BLaER1 treated with 17β-estradiol and CSF1 and Interleukin-3, amounts not matched to agents 10 nM and 100 nM (cell line): ENCODE measurements at regions not wholly inside any gene's neighbourhood (a gene's known extent, or its start where the extent isn't known, plus 50 kb on each side); places are given as distances from the start of the nearest gene placed in this dataset.

Experiments
- H3K27ac ChIP-seq, 11 experiments: shearing (Covaris generic); formaldehyde crosslinking; 2 replicates each; pipeline ENCODE4 v1.8.1; 2022
- H3K27me3 ChIP-seq, 11 experiments: shearing (Covaris generic); formaldehyde crosslinking; 2 replicates each; pipeline ENCODE4 v1.8.1; 2022
- H3K36me3 ChIP-seq, 11 experiments: shearing (Covaris generic); formaldehyde crosslinking; 2 replicates each; pipeline ENCODE4 v1.8.1; 2022
- H3K4me1 ChIP-seq, 10 experiments: shearing (Covaris generic); formaldehyde crosslinking; 2 replicates each; pipeline ENCODE4 v1.8.1; 2022
- H3K4me2 ChIP-seq, 11 experiments: shearing (Covaris generic); formaldehyde crosslinking; 2 replicates each; pipeline ENCODE4 v1.8.1; 2022
- H3K4me3 ChIP-seq, 10 experiments: shearing (Covaris generic); formaldehyde crosslinking; 2 replicates each; pipeline ENCODE4 v1.8.1; 2022
- H3K9ac ChIP-seq, 11 experiments: shearing (Covaris generic); formaldehyde crosslinking; 2 replicates each; pipeline ENCODE4 v1.8.1; 2022
- H3K9me3 ChIP-seq, 11 experiments: shearing (Covaris generic); formaldehyde crosslinking; replicated peaks in 1 of 11; 2 replicates each; pipeline ENCODE4 v1.8.1; 2022
- H4K20me1 ChIP-seq, 11 experiments: shearing (Covaris generic); formaldehyde crosslinking; 2 replicates each; pipeline ENCODE4 v1.8.1; 2022
- Cebpa-rat ChIP-seq, 11 experiments: shearing (Covaris generic); IDR thresholded peaks; 2 replicates each; pipeline ENCODE4 v1.8.1; 2022

- Histone ChIP-seq H3K27me3 (no peaks in the 10 kb centered on the region), H3K4me2 (no peak overlapping the region), H3K27ac (no peak overlapping the region), H4K20me1 (no peaks in the 10 kb centered on the region), H3K9ac (no peak overlapping the region), H3K36me3 (no peaks in the 10 kb centered on the region), H3K9me3 (no peaks in the 10 kb centered on the region), H3K4me3 (no peak overlapping the region), H3K4me1 (peaks cover 14 to 25% (median 18%) of the 10 kb centered on the region in 10 experiments)
- TF ChIP-seq Cebpa-rat (IDR thresholded peaks at IDR 0.05), result no peak
These were observed 233.5 kb upstream of the KHDRBS2 start for GRCh38 chr6:62519574-62519973.

- TF ChIP-seq Cebpa-rat (IDR thresholded peaks at IDR 0.05), result no peak
- H3K9ac ChIP-seq, result peak overlapping the region in 5 of 11 experiments; percentile 4 to 56 (median 43); a peak in 8 of 22 replicates
- H3K4me1 ChIP-seq, result peaks cover 14 to 25% (median 18%) of the 10 kb centered on the region in 10 experiments
- no peaks in the 10 kb centered on the region for H3K36me3 ChIP-seq
- peak overlapping the region; percentile 54 to 92 (median 70) for H3K4me2 ChIP-seq
- H3K4me3 ChIP-seq, result peak overlapping the region in 2 of 10 experiments; percentile 37 to 44; a peak in 3 of 20 replicates
- H3K27ac ChIP-seq, result peak overlapping the region in 6 of 11 experiments; percentile 3 to 52 (median 26); a peak in 6 of 22 replicates
- H3K27me3 ChIP-seq, result no peaks in the 10 kb centered on the region
- no peaks in the 10 kb centered on the region for H4K20me1 ChIP-seq
- H3K9me3 ChIP-seq, result no peaks in the 10 kb centered on the region
These were observed 230.5 kb upstream of the KHDRBS2 start for GRCh38 chr6:62516291-62517141.

- Histone ChIP-seq H3K4me2 (no peak overlapping the region), H3K4me3 (no peak overlapping the region), H3K4me1 (no peaks in the 10 kb centered on the region), H3K9me3 (peaks cover 0 to 13% (median 0%) of the 10 kb centered on the region in 11 experiments; a peak in 5 of 22 replicates), H3K36me3 (no peaks in the 10 kb centered on the region), H3K27me3 (no peaks in the 10 kb centered on the region), H3K27ac (no peak overlapping the region), H3K9ac (no peak overlapping the region), H4K20me1 (no peaks in the 10 kb centered on the region)
- no peak for TF ChIP-seq Cebpa-rat (IDR thresholded peaks at IDR 0.05)
These were observed 206.3 kb upstream of the KHDRBS2 start for GRCh38 chr6:62492192-62492822.

- no peaks in the 10 kb centered on the region for H3K9me3 ChIP-seq
- no peaks in the 10 kb centered on the region for H3K36me3 ChIP-seq
- H4K20me1 ChIP-seq, result no peaks in the 10 kb centered on the region
- no peak overlapping the region for H3K4me2 ChIP-seq
- H3K27me3 ChIP-seq, result no peaks in the 10 kb centered on the region
- no peaks in the 10 kb centered on the region for H3K4me1 ChIP-seq
- TF ChIP-seq Cebpa-rat (IDR thresholded peaks at IDR 0.05), result no peak
- no peak overlapping the region for H3K27ac ChIP-seq
- H3K9ac ChIP-seq, result no peak overlapping the region
- H3K4me3 ChIP-seq, result no peak overlapping the region
These were observed 194.5 kb upstream of the KHDRBS2 start for GRCh38 chr6:62480544-62480943.

- Histone ChIP-seq H3K27me3 (no peaks in the 10 kb centered on the region), H3K9me3 (no peaks in the 10 kb centered on the region), H3K4me2 (no peak overlapping the region), H3K4me3 (no peak overlapping the region), H4K20me1 (no peaks in the 10 kb centered on the region), H3K27ac (no peak overlapping the region), H3K9ac (no peak overlapping the region), H3K4me1 (no peaks in the 10 kb centered on the region; a peak in 1 of 20 replicates), H3K36me3 (no peaks in the 10 kb centered on the region)
- no peak for TF ChIP-seq Cebpa-rat (IDR thresholded peaks at IDR 0.05)
These were observed 193.7 kb upstream of the KHDRBS2 start for GRCh38 chr6:62479697-62480220.

- TF ChIP-seq Cebpa-rat (IDR thresholded peaks at IDR 0.05), result no peak
- no peaks in the 10 kb centered on the region; a peak in 1 of 20 replicates for H3K4me1 ChIP-seq
- no peaks in the 10 kb centered on the region for H3K36me3 ChIP-seq
- H3K4me3 ChIP-seq, result no peak overlapping the region
- H3K9ac ChIP-seq, result no peak overlapping the region
- no peak overlapping the region for H3K4me2 ChIP-seq
- H3K9me3 ChIP-seq, result no peaks in the 10 kb centered on the region
- no peaks in the 10 kb centered on the region for H3K27me3 ChIP-seq
- H4K20me1 ChIP-seq, result no peaks in the 10 kb centered on the region
- H3K27ac ChIP-seq, result no peak overlapping the region
These were observed 188.8 kb upstream of the KHDRBS2 start for GRCh38 chr6:62474793-62475192.

- H3K9me3 ChIP-seq, result no peaks in the 10 kb centered on the region
- H3K4me1 ChIP-seq, result no peaks in the 10 kb centered on the region
- H3K4me3 ChIP-seq, result no peak overlapping the region
- no peak overlapping the region for H3K9ac ChIP-seq
- no peaks in the 10 kb centered on the region for H3K36me3 ChIP-seq
- H3K27me3 ChIP-seq, result no peaks in the 10 kb centered on the region
- no peaks in the 10 kb centered on the region for H4K20me1 ChIP-seq
- no peak overlapping the region for H3K27ac ChIP-seq
- TF ChIP-seq Cebpa-rat (IDR thresholded peaks at IDR 0.05), result no peak
- H3K4me2 ChIP-seq, result no peak overlapping the region
These were observed 180.6 kb upstream of the KHDRBS2 start for GRCh38 chr6:62466607-62467006.

GRCh38 chr6:62465206-62465605 lies 179.2 kb upstream of the KHDRBS2 start:
- no peaks in the 10 kb centered on the region for H3K27me3 ChIP-seq
- H3K36me3 ChIP-seq, result no peaks in the 10 kb centered on the region
- H4K20me1 ChIP-seq, result no peaks in the 10 kb centered on the region
- H3K4me2 ChIP-seq, result no peak overlapping the region
- no peak overlapping the region for H3K4me3 ChIP-seq
- no peak overlapping the region for H3K27ac ChIP-seq
- H3K9ac ChIP-seq, result no peak overlapping the region
- H3K9me3 ChIP-seq, result no peaks in the 10 kb centered on the region
- no peak for TF ChIP-seq Cebpa-rat (IDR thresholded peaks at IDR 0.05)
- no peaks in the 10 kb centered on the region for H3K4me1 ChIP-seq

- no peak for TF ChIP-seq Cebpa-rat (IDR thresholded peaks at IDR 0.05)
- H3K9me3 ChIP-seq, result no peaks in the 10 kb centered on the region
- no peaks in the 10 kb centered on the region for H4K20me1 ChIP-seq
- no peak overlapping the region for H3K9ac ChIP-seq
- H3K27ac ChIP-seq, result no peak overlapping the region
- no peak overlapping the region for H3K4me3 ChIP-seq
- H3K4me2 ChIP-seq, result no peak overlapping the region
- H3K4me1 ChIP-seq, result no peaks in the 10 kb centered on the region
- no peaks in the 10 kb centered on the region for H3K36me3 ChIP-seq
- H3K27me3 ChIP-seq, result no peaks in the 10 kb centered on the region
These were observed 166.6 kb upstream of the KHDRBS2 start for GRCh38 chr6:62452586-62452985.
